Endometrial microvascular endothelial cells (primary cell): ENCODE measurements at regions not wholly inside any gene's neighbourhood (a gene's known extent, or its start where the extent isn't known, plus 50 kb on each side); places are given as distances from the start of the nearest gene placed in this dataset.

Experiments used
- in situ Hi-C: cut with HindIII; loops from 2 replicates; pipeline ENCODE4 v1.10.0; 2017; ENCODE audit warnings: low sequenced_read_pairs, low pct_unique_long_range_greater_than_20kb; ENCODE audit errors: inconsistent ontology term

GRCh38 chr3:124283652-124284023 lies 291.7 kb upstream of the ROPN1 start:
- in situ Hi-C loops: no loop called here

DNA sequence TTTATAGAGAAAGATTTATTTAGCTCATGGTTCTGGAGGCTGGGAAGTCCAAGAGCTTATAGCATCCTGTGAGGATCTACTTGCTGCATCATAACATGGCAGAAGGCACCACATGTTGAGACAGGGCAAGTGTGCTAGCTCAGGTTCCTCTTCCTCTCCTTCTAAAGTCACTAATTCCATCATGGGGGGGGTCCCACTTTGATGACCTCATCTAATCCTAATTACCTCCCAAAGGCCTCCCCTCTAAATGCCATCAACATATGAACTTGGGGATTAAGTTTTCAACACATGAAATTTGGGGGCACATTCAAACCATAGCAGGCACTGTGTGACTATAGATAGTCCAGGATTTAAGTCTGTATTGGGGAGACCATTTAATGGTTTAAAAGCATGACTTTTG lies 297.1 kb upstream of the ROPN1 start:
- in situ Hi-C loops: no loop called here

- in situ Hi-C loops: no loop called here
Measured at GRCh38 chr3:124291008-124291407, 299.1 kb upstream of the ROPN1 start.

- in situ Hi-C loops: no loop called here
Measured at GRCh38 chr3:124292329-124292728, 300.4 kb upstream of the ROPN1 start.

- in situ Hi-C loops: no loop called here
Measured at GRCh38 chr3:124293584-124293983, 301.7 kb upstream of the ROPN1 start.

DNA sequence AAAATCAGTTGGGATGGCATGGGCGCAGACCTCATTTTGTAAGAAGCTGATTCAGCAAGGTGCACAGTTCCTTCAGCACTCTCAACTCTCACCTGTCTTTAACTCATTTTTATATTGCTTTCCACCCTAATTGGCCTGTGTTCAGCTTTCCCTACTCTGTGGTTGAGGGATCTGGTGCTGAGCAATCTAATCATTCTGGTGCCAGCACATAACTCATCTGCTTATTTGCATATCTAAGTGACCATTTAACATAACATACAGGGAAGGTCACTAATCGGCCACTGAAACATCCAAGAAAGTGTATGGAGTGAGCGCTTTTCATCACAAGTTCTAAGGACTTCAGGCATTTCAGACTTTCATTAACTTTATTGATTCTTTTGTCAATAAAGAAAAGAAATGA lies 303.4 kb upstream of the ROPN1 start:
- in situ Hi-C loops: no loop called here

DNA sequence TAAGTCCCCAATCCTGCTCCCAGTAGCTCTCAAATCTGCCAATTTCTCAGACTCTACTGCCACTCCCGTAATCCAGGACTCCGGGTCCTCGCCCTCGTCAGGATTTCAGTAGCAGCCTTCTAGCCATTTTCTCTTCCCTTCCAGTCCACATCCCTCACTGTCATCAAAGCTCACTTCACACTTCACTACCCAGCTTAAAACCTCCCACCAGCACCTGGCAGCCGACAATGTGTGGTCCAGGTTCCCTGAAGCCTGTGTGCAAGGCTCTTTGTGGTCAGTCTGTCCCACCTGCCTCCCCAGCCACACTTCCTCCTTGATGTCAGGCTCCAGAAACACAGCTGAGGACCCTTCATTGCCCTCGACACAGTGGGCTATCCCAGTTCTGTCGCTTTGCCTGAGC lies 304.5 kb upstream of the ROPN1 start:
- in situ Hi-C loops: no loop called here

DNA sequence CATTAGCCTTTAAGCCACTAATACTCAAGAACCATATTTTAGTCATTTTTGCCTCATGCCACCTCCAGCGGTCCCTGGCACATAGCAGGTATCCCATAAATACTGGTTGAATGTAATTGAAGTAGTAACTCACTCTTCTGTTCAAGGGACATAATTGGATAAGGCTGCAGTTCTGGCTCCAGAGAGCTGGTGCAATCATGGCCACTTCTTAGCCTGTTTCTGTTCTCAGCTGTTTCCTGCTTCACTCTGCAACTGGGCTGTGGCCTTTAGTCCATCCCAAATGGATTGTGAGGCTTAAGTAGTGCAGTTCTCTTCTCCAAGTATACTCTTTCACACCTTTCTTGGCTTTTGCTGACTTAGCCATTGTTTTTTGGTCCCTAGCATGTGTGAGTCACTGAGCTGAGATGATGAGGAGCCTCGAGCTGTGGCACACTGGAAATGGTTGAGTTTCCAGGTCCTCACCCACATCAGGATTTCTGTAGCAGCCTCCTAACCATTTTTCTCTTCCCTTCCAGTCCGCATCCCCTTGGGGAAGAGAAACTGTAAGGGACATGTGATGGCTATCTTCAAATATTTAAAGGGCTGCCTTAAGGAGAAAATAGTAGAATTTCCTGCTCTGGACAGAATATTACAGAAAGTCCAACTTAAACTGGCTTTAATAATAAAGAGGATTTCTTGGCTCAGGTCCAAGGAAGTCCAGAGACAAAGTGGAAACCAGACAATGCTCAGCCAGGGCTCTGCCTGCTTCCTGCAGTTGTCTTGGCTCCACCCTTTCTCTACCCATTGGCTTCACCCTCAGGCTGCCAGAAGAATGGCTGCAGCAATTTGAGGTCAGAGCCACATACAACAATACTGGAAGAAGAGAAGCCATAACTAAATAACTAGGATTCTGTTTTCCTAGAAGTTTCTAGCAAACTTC lies 305.4 kb upstream of the ROPN1 start:
- in situ Hi-C loops: no loop called here

DNA sequence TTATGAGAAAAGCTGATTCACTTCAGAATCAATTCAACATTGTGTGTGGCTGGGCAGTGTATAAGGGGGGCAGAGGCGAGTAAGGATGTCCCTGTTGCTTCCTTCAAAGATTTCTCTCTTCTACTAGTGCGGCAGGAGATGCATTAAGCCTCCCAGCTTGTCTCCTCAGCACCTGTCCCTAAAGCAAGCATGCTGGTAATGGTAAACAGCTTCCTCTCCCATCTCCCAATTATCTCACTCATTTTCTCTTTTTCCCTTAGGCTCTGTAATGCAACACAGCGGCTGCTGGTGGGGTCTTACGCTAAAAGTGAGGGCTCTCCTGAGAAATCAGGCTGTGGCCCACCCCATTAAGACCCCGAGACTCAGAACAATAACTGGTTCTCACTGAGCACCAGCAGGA lies 306.4 kb upstream of the ROPN1 start:
- in situ Hi-C loops: no loop called here

GRCh38 chr3:124298951-124299350 lies 307.0 kb upstream of the ROPN1 start:
- in situ Hi-C loops: no loop called here

GRCh38 chr3:124299831-124300230 lies 307.9 kb upstream of the ROPN1 start:
- in situ Hi-C loops: no loop called here

- in situ Hi-C loops: no loop called here
Measured at GRCh38 chr3:124300416-124300815, 308.5 kb upstream of the ROPN1 start.

- in situ Hi-C loops: no loop called here
Measured at GRCh38 chr3:124303305-124303910, 311.5 kb upstream of the ROPN1 start.

- in situ Hi-C loops: no loop called here
Measured at GRCh38 chr3:124306665-124307064, 314.7 kb upstream of the ROPN1 start.

- in situ Hi-C loops: no loop called here
Measured at GRCh38 chr3:124313621-124314020, 321.7 kb upstream of the ROPN1 start.

DNA sequence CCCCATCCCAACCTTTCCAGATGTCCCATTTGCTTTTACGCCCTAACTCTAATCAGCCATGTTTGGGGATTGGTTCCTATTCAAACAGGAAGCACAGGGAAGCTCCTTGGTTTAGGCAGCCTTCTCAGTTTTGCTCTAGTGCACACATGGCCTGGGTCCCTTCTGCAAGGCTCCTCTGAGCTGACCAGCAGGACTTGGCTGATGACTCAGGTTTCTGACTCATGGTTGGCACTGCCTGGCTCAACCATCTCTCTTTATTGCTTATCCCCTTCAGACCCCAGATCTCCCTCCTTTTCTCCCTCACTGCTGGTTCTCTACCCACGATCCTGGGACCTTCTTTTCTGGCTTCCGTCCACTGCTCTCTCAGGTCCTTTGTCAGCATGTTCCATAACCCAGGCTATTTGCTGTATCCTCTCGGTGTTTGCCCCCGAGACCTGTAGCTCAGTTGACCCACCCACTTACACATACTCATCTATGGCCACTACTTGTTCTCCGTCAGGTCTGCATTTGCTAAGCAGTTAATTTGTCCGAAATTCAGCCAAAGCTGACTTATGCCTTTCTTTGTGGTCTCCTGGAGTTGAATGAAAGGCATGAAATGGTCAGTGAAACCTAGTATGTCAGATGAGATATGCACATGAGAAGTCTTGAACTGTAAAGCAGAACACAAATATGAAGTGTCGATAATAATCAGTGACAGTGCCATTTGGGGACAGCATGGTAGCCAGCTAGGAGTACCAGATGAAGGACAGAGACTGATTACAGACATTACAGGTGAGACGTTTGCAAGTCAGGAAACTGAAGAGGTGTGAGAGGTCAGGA lies 323.5 kb upstream of the ROPN1 start:
- in situ Hi-C loops: no loop called here

DNA sequence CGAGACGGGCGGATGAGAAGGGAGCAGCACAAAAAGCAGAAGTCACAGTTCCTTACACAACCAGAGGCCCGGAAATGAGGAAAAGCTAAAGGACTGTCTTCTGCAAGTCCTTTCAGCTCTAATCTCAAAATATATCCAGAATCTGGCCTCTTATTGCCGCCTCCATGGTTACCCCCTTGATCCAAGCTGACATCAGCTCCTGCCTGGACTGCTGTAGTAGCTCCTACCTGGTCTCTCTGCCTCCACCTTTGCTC lies 324.0 kb upstream of the ROPN1 start:
- in situ Hi-C loops: no loop called here

- in situ Hi-C loops: no loop called here
Measured at GRCh38 chr3:124318014-124318413, 326.1 kb upstream of the ROPN1 start.

DNA sequence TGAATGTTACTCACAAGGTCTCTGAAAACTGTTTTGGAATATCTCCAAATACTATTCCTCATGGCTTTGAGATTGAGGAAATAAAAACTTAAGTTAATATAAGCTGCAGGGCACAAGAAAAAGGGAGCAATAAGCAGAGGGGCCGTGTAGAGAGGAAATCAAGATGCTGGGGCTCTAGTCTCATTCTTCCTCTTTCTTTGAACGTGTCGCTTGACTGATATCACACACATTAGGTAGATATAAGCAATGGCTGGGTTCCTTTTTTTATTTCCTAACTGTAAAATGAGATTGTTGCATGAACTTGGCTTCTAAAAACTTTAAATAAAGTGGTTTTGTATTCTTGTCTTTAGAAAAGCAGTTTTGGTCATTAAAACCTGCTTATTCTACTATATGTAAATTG lies 326.7 kb upstream of the ROPN1 start:
- in situ Hi-C loops: no loop called here

DNA sequence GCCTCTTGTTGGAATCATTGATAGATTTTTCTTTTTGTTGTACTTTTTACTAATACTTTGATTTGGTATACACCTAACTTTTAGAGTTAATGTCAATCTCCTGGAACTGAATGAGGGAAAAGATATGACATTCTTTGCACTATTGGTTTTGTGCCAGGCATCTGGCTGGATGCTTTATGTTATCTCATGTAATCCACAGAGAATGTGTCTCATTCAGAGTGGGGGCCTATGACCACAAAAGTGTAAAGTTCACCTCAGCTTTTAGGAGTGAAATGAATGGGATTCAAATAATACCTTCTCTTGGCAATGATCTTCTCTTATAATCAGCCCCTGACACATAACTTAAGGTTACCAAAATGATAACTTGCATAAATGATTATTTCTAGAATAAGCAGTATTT lies 329.1 kb upstream of the ROPN1 start:
- in situ Hi-C loops: no loop called here
